AG04450 (cell line): ENCODE measurements at regions not wholly inside any gene's neighbourhood (a gene's known extent, or its start where the extent isn't known, plus 50 kb on each side); places are given as distances from the start of the nearest gene placed in this dataset.

Source experiments
- CTCF ChIA-PET: fragments of 300-600, 350-600 bp; formaldehyde crosslinking; extraction: SDS; loops from one replicate; lab custom pipeline; 2022; ENCODE audit warnings: antibody characterized with exemption, inconsistent platforms; lab: Charles Lee
- POLR2A ChIA-PET: fragments of 350-600 bp; formaldehyde crosslinking; extraction: SDS; loops from one replicate; lab custom pipeline; 2021; ENCODE audit warnings: antibody characterized with exemption, inconsistent platforms; lab: Yijun Ruan, JAX
- DNase-seq: peaks from one replicate; pipeline ENCODE4 v3.0.0-alpha.2; 2011; ENCODE audit warnings: low read depth, low spot score
- H3K27ac ChIP-seq: one replicate; pipeline ENCODE4 v1.5.1; 2012; ENCODE audit warnings: low read depth, low read length, control low read depth
- H3K27me3 ChIP-seq: one replicate; pipeline ENCODE4 v1.6.0; 2012; ENCODE audit warnings: low read length; ENCODE audit not compliant: control insufficient read depth, insufficient read depth
- H3K4me3 ChIP-seq: 2 replicates; pipeline ENCODE4 v1.5.1; 2011; ENCODE audit warnings: mild to moderate bottlenecking, low read depth, low read length, control low read depth
- H3K9me3 ChIP-seq: 2 replicates; pipeline ENCODE4 v1.5.1; 2012; ENCODE audit warnings: low read length; ENCODE audit not compliant: control insufficient read depth, insufficient read depth
- CTCF ChIP-seq: IDR thresholded peaks from 2 replicates; pipeline ENCODE4 v1.5.1; 2011; ENCODE audit warnings: low read depth, low read length, control low read depth, inconsistent platforms

GRCh38 chr1:9440763-9441194, 98.5 kb upstream of the SLC25A33 start:
- no peak overlapping the region for H3K27ac ChIP-seq
- no peaks in the 10 kb centered on the region; the same call in 1 of the 2 replicates for H3K9me3 ChIP-seq
- no peaks in the 10 kb centered on the region for H3K27me3 ChIP-seq
- ChIA-PET CTCF (no interaction called here), POLR2A (no interaction called here)
- TF ChIP-seq CTCF = no peak
- no peak for DNase-seq
- H3K4me3 ChIP-seq = no peak overlapping the region

- DNase-seq = no peak
- H3K27ac ChIP-seq = no peak overlapping the region
- H3K27me3 ChIP-seq = no peaks in the 10 kb centered on the region
- POLR2A ChIA-PET = interaction anchor here (0.5 to 0.6 kb wide), 2 partner anchors 236 to 279 kb away, joined by 4 to 5 read pairs; no protein-coding TSS in a partner anchor
- H3K9me3 ChIP-seq = no peaks in the 10 kb centered on the region; the same call in 1 of the 2 replicates
- no peak overlapping the region for H3K4me3 ChIP-seq
- TF ChIP-seq CTCF = no peak
- CTCF ChIA-PET = interaction anchor here (0.7 to 1.5 kb wide), 2 partner anchors 14 to 151 kb away, joined by 3 to 8 read pairs; no protein-coding TSS in a partner anchor
Measured at GRCh38 chr1:9441451-9442133, 97.7 kb upstream of the SLC25A33 start.

GRCh38 chr1:9442278-9442846, 96.9 kb upstream of the SLC25A33 start:
- H3K9me3 ChIP-seq = no peaks in the 10 kb centered on the region; the same call in 1 of the 2 replicates
- no peak for DNase-seq
- ChIA-PET POLR2A (interaction anchor here (0.6 to 0.7 kb wide), 3 partner anchors 54 to 237 kb away, joined by 3 to 5 read pairs (median 4); no protein-coding TSS in a partner anchor), CTCF (interaction anchor here (0.7 to 1.5 kb wide), 2 partner anchors 13 to 152 kb away, joined by 3 to 8 read pairs; no protein-coding TSS in a partner anchor)
- no peaks in the 10 kb centered on the region for H3K27me3 ChIP-seq
- H3K27ac ChIP-seq = no peak overlapping the region
- TF ChIP-seq CTCF = no peak
- H3K4me3 ChIP-seq = no peak overlapping the region

- ChIA-PET POLR2A (no interaction called here), CTCF (interaction anchor here (1.5 kb wide), 1 partner anchor 13 kb away, joined by 8 read pairs; no protein-coding TSS in a partner anchor)
- Histone ChIP-seq H3K4me3 (no peak overlapping the region), H3K27ac (no peak overlapping the region), H3K27me3 (no peaks in the 10 kb centered on the region), H3K9me3 (no peaks in the 10 kb centered on the region; the same call in 1 of the 2 replicates)
- no peak for DNase-seq
- TF ChIP-seq CTCF = no peak
Measured at GRCh38 chr1:9442986-9443385, 96.3 kb upstream of the SLC25A33 start.
